NCI-H2171 treated with DMSO at 0.1 percent for 48 hours (cell line): ENCODE measurements at regions not wholly inside any gene's neighbourhood (a gene's known extent, or its start where the extent isn't known, plus 50 kb on each side); places are given as distances from the start of the nearest gene placed in this dataset.
A peak's percentile ranks its signal among the peaks of the same experiment; 100 is the strongest.

Experiments
- DNase-seq: peaks from one replicate; lab custom pipeline; 2025; lab: John Stamatoyannopoulos, UW

- no peak for DNase-seq
Measured at GRCh38 chr20:39146394-39146793, 184.2 kb downstream of the DHX35 start.

DNA sequence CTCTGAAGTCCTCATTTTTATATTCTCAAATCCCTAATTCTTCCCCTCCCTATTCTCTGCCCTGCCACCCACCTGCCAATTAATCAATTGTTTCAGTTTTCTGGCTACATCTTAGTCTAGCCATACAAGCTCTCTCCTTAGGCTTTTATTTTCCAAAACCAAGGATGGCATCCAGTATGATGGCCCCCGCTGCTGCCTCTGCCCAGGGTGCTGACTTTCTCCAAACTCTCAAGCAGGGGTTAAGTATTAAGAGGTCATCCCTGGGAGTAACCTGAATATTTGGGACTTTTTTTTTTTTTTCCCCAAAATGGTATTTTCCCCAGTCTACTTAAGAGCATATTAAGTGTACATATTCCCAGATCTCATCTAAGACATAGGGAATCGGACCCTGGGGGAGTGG lies 183.8 kb downstream of the DHX35 start:
- no peak for DNase-seq

- no peak for DNase-seq
Measured at GRCh38 chr20:39144757-39145156, 182.6 kb downstream of the DHX35 start.

- DNase-seq = no peak
Measured at GRCh38 chr20:39142407-39143096, 180.4 kb downstream of the DHX35 start.

- DNase-seq = no peak
Measured at GRCh38 chr20:39137299-39137698, 175.2 kb downstream of the DHX35 start.

DNA sequence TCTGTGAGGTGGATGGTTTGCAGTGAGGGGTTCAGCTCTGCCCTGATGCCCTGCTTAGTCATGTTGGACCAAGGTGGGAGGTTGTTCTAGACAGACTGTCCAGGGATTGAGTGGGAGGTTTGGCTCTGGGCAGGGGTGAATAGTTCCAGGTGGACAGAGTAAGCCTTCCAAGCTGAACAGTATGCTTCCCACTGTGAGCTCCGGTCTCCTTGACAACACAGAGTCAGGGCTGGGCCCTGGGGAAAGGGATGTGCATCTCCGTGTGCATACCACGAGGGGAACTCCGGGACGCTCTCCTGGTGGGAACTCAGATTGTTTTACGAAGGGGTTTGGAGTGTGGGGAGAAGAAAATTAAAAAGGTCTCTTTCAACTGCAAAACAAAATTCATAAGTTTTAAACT lies 174.7 kb downstream of the DHX35 start:
- no peak for DNase-seq

DNA sequence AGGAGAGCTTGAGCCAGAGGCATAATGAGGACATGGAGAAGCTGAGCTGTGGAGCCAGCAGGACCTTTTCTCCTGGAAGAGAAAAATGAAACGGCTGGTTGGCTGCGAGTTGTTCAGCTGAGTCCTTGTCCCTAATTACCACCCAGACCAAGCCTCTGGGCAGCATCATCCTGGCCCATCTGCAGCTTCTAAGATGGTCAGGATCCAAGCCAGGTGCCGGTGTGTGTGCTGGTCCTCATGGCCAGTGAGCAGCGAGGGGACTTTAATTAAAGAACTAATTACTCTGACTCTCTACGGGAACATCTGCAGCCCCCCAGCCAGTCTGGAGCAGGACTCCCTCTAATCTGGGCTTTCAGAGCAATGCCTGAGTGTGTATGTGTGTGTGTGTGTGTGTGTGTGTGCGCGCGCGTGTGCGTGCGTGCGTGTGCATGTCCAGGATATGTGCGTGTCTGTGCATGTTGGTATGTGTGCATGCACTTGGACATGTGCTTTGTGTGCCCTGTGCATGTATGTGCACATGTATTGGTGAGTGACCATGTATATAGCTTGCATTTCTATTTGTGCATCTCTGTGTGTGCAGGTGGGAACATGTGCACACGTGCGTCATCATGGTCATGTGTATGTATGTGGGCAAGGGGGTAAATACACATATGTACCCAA lies 173.9 kb downstream of the DHX35 start:
- no peak for DNase-seq

- DNase-seq = no peak
Measured at GRCh38 chr20:39133201-39133600, 171.1 kb downstream of the DHX35 start.

- no peak for DNase-seq
Measured at GRCh38 chr20:39132511-39132910, 170.4 kb downstream of the DHX35 start.

GRCh38 chr20:39132093-39132492 lies 169.9 kb downstream of the DHX35 start:
- DNase-seq = no peak

DNA sequence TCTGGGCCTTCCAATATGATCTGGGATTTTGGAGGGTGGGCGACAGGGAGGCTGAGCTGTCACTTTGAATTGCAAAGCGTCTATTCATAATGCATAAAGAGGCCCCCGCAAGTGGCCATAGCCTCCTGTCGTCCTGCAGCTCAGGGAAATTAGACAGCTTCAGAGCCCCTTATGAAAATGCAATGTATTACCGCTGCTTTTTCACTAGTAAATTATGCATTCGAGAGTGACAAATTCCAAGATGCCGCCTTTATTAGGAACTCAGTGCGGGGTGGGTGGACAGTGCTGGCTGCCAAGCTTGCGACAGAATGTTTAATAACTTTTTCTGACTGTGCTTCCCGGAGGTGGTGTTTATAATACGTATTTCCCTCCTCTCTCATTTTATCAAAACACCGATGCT lies 168.5 kb downstream of the DHX35 start:
- no peak for DNase-seq

GRCh38 chr20:39129523-39129922 lies 167.4 kb downstream of the DHX35 start:
- DNase-seq = no peak

- DNase-seq = no peak
Measured at GRCh38 chr20:39124064-39124463, 161.9 kb downstream of the DHX35 start.

GRCh38 chr20:39123185-39123557 lies 161.0 kb downstream of the DHX35 start:
- no peak for DNase-seq

GRCh38 chr20:39117491-39117890 lies 155.3 kb downstream of the DHX35 start:
- no peak for DNase-seq

- DNase-seq = no peak
Measured at GRCh38 chr20:39116020-39116419, 153.9 kb downstream of the DHX35 start.

- DNase-seq = peak; percentile 48
Measured at GRCh38 chr20:39112178-39112743, 150.1 kb downstream of the DHX35 start.

GRCh38 chr20:39111359-39112177 lies 149.4 kb downstream of the DHX35 start:
- no peak for DNase-seq

GRCh38 chr20:39110819-39111136 lies 148.6 kb downstream of the DHX35 start:
- DNase-seq = no peak

DNA sequence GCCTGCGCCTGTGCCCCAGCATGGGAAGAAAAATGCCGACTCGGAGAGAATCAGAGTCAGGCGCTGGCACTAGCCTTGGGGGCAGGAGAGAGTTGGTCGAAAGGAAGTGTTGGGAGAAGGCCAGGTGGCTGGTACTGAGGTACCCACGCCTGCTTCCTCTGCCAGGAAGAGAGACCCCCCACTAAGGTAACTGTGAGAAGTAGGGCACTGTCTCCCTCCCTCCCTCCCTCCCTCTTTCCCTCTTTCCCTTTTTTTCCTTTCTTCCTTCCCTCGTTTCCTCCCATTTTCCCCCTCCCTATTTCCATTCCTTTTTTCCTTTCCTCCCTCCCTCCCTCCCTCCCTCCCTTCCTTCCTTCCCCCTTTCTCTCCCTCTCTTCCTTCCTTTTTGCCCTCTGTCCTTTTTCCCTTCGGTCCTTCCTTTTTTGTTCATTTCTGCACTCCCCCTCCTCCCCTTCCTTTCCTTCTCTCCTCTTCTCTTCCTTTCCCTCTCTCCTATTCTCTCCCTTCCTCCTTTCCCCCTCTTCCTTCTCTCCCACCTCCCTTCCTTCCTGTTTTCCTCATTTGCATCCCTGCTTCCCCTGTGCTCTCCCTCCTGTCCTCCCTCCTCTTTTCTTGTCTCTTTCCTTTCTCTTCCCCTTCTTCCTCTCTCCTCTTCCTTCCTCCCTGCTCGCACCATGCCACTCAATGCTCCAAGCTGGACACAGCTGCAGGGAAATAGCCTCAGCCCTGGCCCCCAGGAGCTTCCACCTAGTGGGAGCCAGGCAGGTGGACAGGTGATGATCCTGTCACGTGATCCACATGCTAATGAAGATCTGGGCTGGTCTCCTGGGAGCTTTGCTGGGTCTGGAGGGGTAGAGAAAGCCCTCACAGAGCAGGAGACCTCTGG lies 148.0 kb downstream of the DHX35 start:
- DNase-seq = peak; percentile 4

GRCh38 chr20:39108746-39109145 lies 146.6 kb downstream of the DHX35 start:
- DNase-seq = no peak

DNA sequence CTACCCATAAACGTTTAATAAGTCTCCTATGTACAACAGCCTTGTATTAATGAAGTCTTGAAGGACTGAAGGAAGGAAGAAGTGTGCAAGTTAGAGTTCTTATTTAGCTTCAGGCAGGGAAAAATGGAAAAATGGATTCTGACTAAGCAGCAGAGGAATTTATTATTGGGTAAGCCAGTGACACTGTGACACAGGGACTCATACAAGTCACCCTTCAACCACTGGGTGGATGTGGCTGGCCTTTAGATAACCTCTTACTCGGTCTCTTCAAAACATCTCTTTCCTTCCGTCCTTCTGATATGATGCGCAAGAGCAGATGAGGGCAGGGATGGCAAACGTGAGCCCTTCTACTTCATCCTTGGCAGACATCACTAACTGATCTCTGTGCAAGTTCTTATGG lies 145.6 kb downstream of the DHX35 start:
- DNase-seq = no peak
